Neural crest cell (in vitro differentiated cells): ENCODE measurements at regions not wholly inside any gene's neighbourhood (a gene's known extent, or its start where the extent isn't known, plus 50 kb on each side); places are given as distances from the start of the nearest gene placed in this dataset.

ENCODE experiments used
- DNase-seq: peaks from one replicate; pipeline ENCODE4 v3.0.0; 2021; ENCODE audit warnings: low read depth, mixed read lengths, low spot score
- H3K27ac Mint-ChIP-seq: one replicate; pipeline ENCODE4 v1.8.0; 2021; ENCODE audit warnings: mild to moderate bottlenecking, mixed read lengths; ENCODE audit not compliant: unreplicated experiment
- H3K27me3 Mint-ChIP-seq: 2 replicates; pipeline ENCODE4 v1.8.0; 2021; ENCODE audit warnings: low read depth, mild to moderate bottlenecking, mixed read lengths
- H3K36me3 Mint-ChIP-seq: 2 replicates; pipeline ENCODE4 v1.8.0; 2021; ENCODE audit warnings: low read depth, mild to moderate bottlenecking, mixed read lengths
- H3K4me1 Mint-ChIP-seq: 2 replicates; pipeline ENCODE4 v1.8.0; 2021; ENCODE audit warnings: mixed read lengths
- H3K4me3 Mint-ChIP-seq: one replicate; pipeline ENCODE4 v1.8.0; 2021; ENCODE audit warnings: mild to moderate bottlenecking, mixed read lengths
- H3K9me3 Mint-ChIP-seq: 2 replicates; pipeline ENCODE4 v1.8.0; 2021; ENCODE audit warnings: mixed read lengths
- TF ChIP-seq, protein P1 (sequence below): fragments of 200-600 bp; sonication (generic); conservative IDR thresholded peaks from 2 replicates; pipeline ENCODE4 v1.5.0; 2021; ENCODE audit warnings: antibody characterized with exemption, mild to moderate bottlenecking

GRCh38 chr17:63170795-63171194 lies 204.8 kb downstream of the TANC2 start:
- Mint-ChIP-seq H3K27me3 (no peaks in the 10 kb centered on the region), H3K4me1 (peaks cover 5% of the 10 kb centered on the region), H3K9me3 (no peaks in the 10 kb centered on the region), H3K4me3 (no peak overlapping the region), H3K27ac (no peak overlapping the region), H3K36me3 (peaks cover 8% of the 10 kb centered on the region)
- DNase-seq, result no peak
- TF ChIP-seq, protein P1, sequence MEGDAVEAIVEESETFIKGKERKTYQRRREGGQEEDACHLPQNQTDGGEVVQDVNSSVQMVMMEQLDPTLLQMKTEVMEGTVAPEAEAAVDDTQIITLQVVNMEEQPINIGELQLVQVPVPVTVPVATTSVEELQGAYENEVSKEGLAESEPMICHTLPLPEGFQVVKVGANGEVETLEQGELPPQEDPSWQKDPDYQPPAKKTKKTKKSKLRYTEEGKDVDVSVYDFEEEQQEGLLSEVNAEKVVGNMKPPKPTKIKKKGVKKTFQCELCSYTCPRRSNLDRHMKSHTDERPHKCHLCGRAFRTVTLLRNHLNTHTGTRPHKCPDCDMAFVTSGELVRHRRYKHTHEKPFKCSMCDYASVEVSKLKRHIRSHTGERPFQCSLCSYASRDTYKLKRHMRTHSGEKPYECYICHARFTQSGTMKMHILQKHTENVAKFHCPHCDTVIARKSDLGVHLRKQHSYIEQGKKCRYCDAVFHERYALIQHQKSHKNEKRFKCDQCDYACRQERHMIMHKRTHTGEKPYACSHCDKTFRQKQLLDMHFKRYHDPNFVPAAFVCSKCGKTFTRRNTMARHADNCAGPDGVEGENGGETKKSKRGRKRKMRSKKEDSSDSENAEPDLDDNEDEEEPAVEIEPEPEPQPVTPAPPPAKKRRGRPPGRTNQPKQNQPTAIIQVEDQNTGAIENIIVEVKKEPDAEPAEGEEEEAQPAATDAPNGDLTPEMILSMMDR, result no peak

DNA sequence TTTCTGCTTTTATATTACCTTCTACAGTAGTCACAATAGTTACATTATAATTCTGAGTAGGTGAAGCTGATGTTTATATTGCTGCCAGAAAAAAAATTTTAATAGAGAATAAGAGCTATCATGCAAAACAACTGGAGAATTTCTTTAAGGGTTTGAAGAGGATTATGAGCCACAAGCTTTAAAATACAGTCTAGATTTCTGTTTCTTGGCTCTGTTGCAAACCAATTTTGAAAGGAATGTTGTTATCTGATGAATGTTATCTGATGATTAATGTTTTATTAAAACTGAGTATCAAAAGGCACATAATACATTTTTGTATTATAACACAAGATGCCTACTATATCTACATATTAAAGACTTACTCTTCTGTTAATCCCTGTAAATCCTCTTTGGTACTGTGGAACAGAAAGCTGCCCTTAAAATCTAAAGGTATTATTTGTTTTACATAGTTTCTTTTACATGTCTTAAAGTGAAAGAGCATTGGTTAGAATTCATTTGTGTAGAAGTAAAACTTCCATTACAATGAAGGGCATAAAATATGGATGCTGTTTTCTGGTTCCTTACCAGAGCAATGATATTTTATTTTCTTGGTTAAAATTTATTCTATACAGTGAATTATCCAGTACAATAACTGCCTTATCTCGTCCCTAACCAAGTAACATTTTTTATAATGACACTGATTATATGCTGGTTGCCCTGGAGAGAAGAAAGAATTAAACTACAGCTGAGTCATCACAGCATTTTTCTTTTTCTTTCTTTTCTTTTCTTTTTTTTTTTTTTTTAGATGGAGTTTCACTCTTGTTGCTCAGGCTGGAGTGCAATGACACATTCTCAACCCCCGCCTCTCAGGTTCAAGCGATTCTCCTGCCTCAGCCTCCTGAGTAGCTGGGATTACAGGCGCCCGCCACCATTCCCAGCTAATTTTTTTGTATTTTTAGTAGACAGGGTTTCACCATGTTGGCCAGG lies 205.7 kb downstream of the TANC2 start:
- H3K4me3 Mint-ChIP-seq, result no peak overlapping the region
- H3K9me3 Mint-ChIP-seq, result no peaks in the 10 kb centered on the region
- H3K4me1 Mint-ChIP-seq, result peaks cover 5% of the 10 kb centered on the region
- H3K36me3 Mint-ChIP-seq, result peaks cover 8% of the 10 kb centered on the region
- H3K27ac Mint-ChIP-seq, result no peak overlapping the region
- no peak for DNase-seq
- TF ChIP-seq, protein P1, result no peak
- H3K27me3 Mint-ChIP-seq, result no peaks in the 10 kb centered on the region

GRCh38 chr17:63173450-63173849 lies 207.4 kb downstream of the TANC2 start:
- no peaks in the 10 kb centered on the region for H3K27me3 Mint-ChIP-seq
- H3K9me3 Mint-ChIP-seq, result peaks cover 2% of the 10 kb centered on the region
- no peak for DNase-seq
- peaks cover 5% of the 10 kb centered on the region for H3K4me1 Mint-ChIP-seq
- TF ChIP-seq, protein P1, result no peak
- H3K36me3 Mint-ChIP-seq, result peaks cover 12% of the 10 kb centered on the region
- H3K27ac Mint-ChIP-seq, result no peak overlapping the region
- no peak overlapping the region for H3K4me3 Mint-ChIP-seq

- Mint-ChIP-seq H3K4me3 (no peak overlapping the region), H3K36me3 (peaks cover 10% of the 10 kb centered on the region), H3K27me3 (no peaks in the 10 kb centered on the region), H3K9me3 (peaks cover 2% of the 10 kb centered on the region), H3K4me1 (peaks cover 5% of the 10 kb centered on the region), H3K27ac (no peak overlapping the region)
- TF ChIP-seq, protein P1, result no peak
- DNase-seq, result no peak
Measured at GRCh38 chr17:63173903-63174302, 207.9 kb downstream of the TANC2 start.

DNA sequence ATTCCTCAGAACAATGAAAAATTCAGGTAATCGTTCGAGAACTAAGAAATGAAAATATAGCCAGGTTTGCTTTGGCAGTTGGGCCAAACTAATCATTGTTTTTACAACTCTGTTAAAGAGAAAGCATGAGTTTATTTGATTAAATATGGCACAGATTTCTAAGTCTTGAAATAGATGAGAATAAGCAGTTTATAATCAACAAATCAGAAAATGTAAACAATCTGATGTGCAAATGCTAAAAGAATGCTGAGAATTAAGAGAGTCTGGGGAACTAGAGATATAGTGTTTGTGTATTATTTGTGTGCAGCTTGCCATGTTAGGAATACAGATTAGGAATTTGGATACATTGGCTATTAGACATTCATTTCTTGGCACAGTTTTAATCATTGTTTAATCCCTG lies 212.5 kb downstream of the TANC2 start:
- TF ChIP-seq, protein P1, result no peak
- no peak for DNase-seq
- H3K27me3 Mint-ChIP-seq, result no peaks in the 10 kb centered on the region
- H3K9me3 Mint-ChIP-seq, result peaks cover 7% of the 10 kb centered on the region
- H3K27ac Mint-ChIP-seq, result no peak overlapping the region
- H3K36me3 Mint-ChIP-seq, result peaks cover 16% of the 10 kb centered on the region
- no peaks in the 10 kb centered on the region for H3K4me1 Mint-ChIP-seq
- no peak overlapping the region for H3K4me3 Mint-ChIP-seq
